ENCODE measurements at regions not wholly inside any gene's neighbourhood (a gene's known extent, or its start where the extent isn't known, plus 50 kb on each side); places are given as distances from the start of the nearest gene placed in this dataset.
"Not testable (repeated sequence)": the region's sequence is repeated elsewhere in the genome, so short reads cannot be mapped to it uniquely, and the experiment has no call there.

- no peak for DNase-seq (ENCODE audit: low read depth)
- Histone ChIP-seq H3K27me3 (ENCODE audit: control insufficient read depth, insufficient read depth, low read length) (no peaks in the 10 kb centered on the region), H3K36me3 (ENCODE audit: control insufficient read depth, insufficient read depth, low read length) (no peaks in the 10 kb centered on the region), H3K4me3 (ENCODE audit: low read depth, low read length) (no peak overlapping the region)
- CTCF ChIA-PET: no interaction called here
- no peak for TF ChIP-seq CTCF (IDR thresholded peaks at IDR 0.05; ENCODE audit: insufficient read depth, low read depth, low read length)
- POLR2A ChIA-PET: no interaction called here
Observed at GRCh38 chr15:61374848-61375247, 145.7 kb upstream of the RORA start.

DNA sequence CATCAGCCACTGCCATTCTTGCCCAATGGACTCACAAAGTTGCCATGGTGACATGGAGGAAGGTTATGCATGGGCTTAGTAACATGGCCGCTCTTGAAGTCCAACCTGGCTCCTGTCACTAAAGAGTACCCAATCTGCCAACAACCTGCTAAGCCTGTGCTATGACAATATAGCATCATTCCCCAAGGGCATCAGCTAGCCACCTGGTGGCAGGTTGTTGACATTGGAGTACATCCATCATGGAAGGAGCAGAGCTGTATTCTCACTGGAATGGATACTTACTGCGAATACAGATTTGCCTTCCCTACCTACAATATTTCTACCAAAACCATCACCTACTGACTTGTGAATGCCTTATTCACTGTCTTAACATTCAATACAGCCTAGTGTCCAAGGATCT, 138.9 kb upstream of the RORA start:
- ChIA-PET POLR2A (no interaction called here), CTCF (no interaction called here)
- H3K36me3 ChIP-seq (ENCODE audit: control insufficient read depth, insufficient read depth, low read length): no peaks in the 10 kb centered on the region
- no peak overlapping the region for H3K4me3 ChIP-seq (ENCODE audit: low read depth, low read length)
- no peak for DNase-seq (ENCODE audit: low read depth)
- no peaks in the 10 kb centered on the region for H3K27me3 ChIP-seq (ENCODE audit: control insufficient read depth, insufficient read depth, low read length)
- no peak for TF ChIP-seq CTCF (IDR thresholded peaks at IDR 0.05; ENCODE audit: insufficient read depth, low read depth, low read length)

- Histone ChIP-seq H3K4me3 (ENCODE audit: low read depth, low read length) (no peak overlapping the region), H3K36me3 (ENCODE audit: control insufficient read depth, insufficient read depth, low read length) (no peaks in the 10 kb centered on the region), H3K27me3 (ENCODE audit: control insufficient read depth, insufficient read depth, low read length) (no peaks in the 10 kb centered on the region)
- ChIA-PET POLR2A (no interaction called here), CTCF (no interaction called here)
- TF ChIP-seq CTCF (IDR thresholded peaks at IDR 0.05; ENCODE audit: insufficient read depth, low read depth, low read length): no peak
- DNase-seq (ENCODE audit: low read depth): no peak
Observed at GRCh38 chr15:61364871-61365270, 135.8 kb upstream of the RORA start.

- H3K27me3 ChIP-seq (ENCODE audit: control insufficient read depth, insufficient read depth, low read length); H3K4me3 ChIP-seq (ENCODE audit: low read depth, low read length); DNase-seq (ENCODE audit: low read depth); POLR2A ChIA-PET; H3K36me3 ChIP-seq (ENCODE audit: control insufficient read depth, insufficient read depth, low read length); CTCF ChIA-PET: not testable (repeated sequence)
Observed at GRCh38 chr15:61362912-61363311, 133.8 kb upstream of the RORA start.

DNA sequence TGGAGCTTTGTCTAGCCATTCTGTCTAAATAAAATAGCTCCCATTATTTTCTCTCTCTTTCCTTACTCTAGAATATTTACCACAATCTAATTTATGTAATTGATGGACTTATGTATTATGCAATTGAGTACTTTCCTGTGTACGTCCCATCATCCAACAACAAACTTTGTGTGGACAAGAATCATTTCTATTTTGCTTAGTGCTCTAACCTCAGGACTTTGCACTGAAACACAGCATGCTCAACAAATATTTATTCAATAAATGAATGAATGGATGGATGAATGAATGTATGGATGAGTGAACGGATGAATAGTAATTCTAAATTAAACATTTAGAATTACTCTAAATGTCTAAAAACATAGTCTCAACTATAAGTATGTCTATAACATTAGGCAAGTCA, 115.2 kb upstream of the RORA start:
- TF ChIP-seq CTCF (IDR thresholded peaks at IDR 0.05; ENCODE audit: insufficient read depth, low read depth, low read length): no peak
- Histone ChIP-seq H3K27me3 (ENCODE audit: control insufficient read depth, insufficient read depth, low read length) (no peaks in the 10 kb centered on the region), H3K36me3 (ENCODE audit: control insufficient read depth, insufficient read depth, low read length) (no peaks in the 10 kb centered on the region), H3K4me3 (ENCODE audit: low read depth, low read length) (no peak overlapping the region)
- ChIA-PET POLR2A (no interaction called here), CTCF (no interaction called here)
- DNase-seq (ENCODE audit: low read depth): no peak

DNA sequence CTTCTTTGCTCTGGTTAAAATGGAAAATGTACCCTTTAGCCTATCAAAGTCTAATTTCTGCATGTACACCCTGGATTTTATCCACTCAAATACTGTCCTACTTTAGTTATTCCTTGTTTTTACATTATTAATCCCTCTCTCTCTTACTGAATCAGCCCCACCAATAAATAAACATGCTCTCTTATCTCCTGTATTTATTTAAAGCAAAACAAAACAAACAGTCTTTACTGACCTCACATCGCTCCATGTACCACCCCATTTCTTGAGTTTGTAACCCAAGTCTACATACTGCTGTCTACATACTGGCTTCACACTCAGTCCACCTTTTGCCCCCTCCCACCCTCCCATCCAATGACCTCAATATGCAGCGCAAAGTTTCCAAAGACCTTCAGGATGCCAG, 113.3 kb upstream of the RORA start:
- CTCF ChIA-PET: interaction anchor here (1.0 to 1.1 kb wide), 2 partner anchors 21 to 74 kb away, joined by 3 read pairs; no protein-coding TSS in a partner anchor
- Histone ChIP-seq H3K4me3 (ENCODE audit: low read depth, low read length) (no peak overlapping the region), H3K36me3 (ENCODE audit: control insufficient read depth, insufficient read depth, low read length) (no peaks in the 10 kb centered on the region), H3K27me3 (ENCODE audit: control insufficient read depth, insufficient read depth, low read length) (no peaks in the 10 kb centered on the region)
- POLR2A ChIA-PET: no interaction called here
- no peak for TF ChIP-seq CTCF (IDR thresholded peaks at IDR 0.05; ENCODE audit: insufficient read depth, low read depth, low read length)
- DNase-seq (ENCODE audit: low read depth): no peak

Measured in BJ (cell line).